ENCODE measurements at regions not wholly inside any gene's neighbourhood (a gene's known extent, or its start where the extent isn't known, plus 50 kb on each side); places are given as distances from the start of the nearest gene placed in this dataset.

GRCh38 chr15:96415513-96416217, 85.2 kb downstream of the NR2F2 start:
- DNase-seq (ENCODE audit: low read depth), result no peak

GRCh38 chr15:96416218-96416933, 85.9 kb downstream of the NR2F2 start:
- DNase-seq (ENCODE audit: low read depth), result no peak

- no peak for DNase-seq (ENCODE audit: low read depth)
Measured at GRCh38 chr15:96416934-96417759, 86.6 kb downstream of the NR2F2 start.

GRCh38 chr15:96417760-96418130, 87.2 kb downstream of the NR2F2 start:
- no peak for DNase-seq (ENCODE audit: low read depth)

GRCh38 chr15:96418146-96418545, 87.6 kb downstream of the NR2F2 start:
- DNase-seq (ENCODE audit: low read depth), result no peak

DNA sequence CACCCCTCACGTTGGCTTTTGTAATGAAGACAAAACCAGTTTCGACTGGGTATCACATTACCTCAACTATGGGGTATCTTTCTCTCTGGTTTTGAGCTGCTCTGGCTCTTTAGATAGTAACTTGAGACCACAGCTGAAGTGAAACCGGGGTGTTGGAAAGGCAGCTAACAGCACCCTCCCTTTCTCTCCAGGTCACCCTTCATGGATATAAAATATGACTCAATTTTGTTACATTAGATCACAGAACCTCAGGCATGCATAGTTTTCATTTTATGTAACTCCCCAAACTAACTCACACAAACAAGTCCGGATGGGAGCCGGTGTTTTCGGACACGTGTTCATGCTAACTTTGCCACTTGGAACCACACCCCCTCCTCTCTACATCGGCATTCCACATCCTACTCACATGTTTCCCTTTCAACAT, 90.7 kb downstream of the NR2F2 start:
- peak; percentile 3 for DNase-seq (ENCODE audit: low read depth)

GRCh38 chr15:96422125-96422524, 91.6 kb downstream of the NR2F2 start:
- no peak for DNase-seq (ENCODE audit: low read depth)

GRCh38 chr15:96424674-96425073, 94.2 kb downstream of the NR2F2 start:
- DNase-seq (ENCODE audit: low read depth), result no peak

- peak; percentile 81 for DNase-seq (ENCODE audit: low read depth)
Measured at GRCh38 chr15:96428742-96429141, 98.2 kb downstream of the NR2F2 start.

- no peak for DNase-seq (ENCODE audit: low read depth)
Measured at GRCh38 chr15:96431786-96432185, 101.3 kb downstream of the NR2F2 start.

GRCh38 chr15:96435022-96435421, 104.5 kb downstream of the NR2F2 start:
- no peak for DNase-seq (ENCODE audit: low read depth)

GRCh38 chr15:96435841-96436240, 105.3 kb downstream of the NR2F2 start:
- no peak for DNase-seq (ENCODE audit: low read depth)

GRCh38 chr15:96440978-96441377, 110.5 kb downstream of the NR2F2 start:
- no peak for DNase-seq (ENCODE audit: low read depth)

DNA sequence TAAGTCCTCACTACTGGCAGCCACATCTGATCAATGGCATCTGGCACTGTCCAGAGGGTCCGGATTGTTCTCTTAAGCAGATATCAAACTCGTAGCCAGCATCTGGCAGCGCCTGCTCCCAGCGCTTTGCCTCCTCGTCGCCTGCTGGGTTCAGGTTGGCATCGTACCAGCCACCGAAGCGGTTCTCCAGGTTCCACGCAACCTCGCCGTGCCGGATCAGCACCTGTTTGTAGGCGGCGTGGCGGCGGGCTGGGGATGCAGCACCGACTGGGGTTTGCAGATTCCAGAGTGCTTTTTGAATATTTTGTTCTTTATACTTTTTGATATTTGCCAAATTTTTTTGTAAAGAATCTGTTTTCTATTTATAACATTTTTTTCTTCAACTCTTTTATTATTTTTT, 111.6 kb downstream of the NR2F2 start:
- DNase-seq (ENCODE audit: low read depth), result no peak

- DNase-seq (ENCODE audit: low read depth), result no peak
Measured at GRCh38 chr15:96444865-96445264, 114.4 kb downstream of the NR2F2 start.

DNA sequence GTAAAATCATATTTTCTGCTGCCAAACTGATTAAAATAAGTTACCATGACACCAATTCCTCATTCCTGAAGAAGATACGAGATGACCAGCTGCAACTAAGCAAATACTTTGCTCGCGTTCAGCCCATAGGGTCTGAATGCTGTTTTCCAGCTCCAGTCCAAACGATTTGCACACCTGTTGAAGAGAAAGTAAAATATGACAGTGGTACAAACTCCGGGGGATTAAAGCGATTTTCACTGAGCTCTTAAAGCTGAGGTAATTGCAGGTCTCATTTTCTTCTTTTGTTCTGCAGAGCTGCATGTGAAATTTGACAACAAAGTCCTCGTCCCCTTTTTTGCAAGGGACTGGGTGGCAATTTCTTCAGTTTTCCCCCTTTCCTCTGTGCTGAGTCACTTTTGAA, 118.4 kb downstream of the NR2F2 start:
- no peak for DNase-seq (ENCODE audit: low read depth)

GRCh38 chr15:96457841-96458240, 127.3 kb downstream of the NR2F2 start:
- DNase-seq (ENCODE audit: low read depth), result no peak

GRCh38 chr15:96460106-96460505, 129.6 kb downstream of the NR2F2 start:
- DNase-seq (ENCODE audit: low read depth), result no peak

- DNase-seq (ENCODE audit: low read depth), result no peak
Measured at GRCh38 chr15:96462768-96463750, 132.6 kb downstream of the NR2F2 start.

DNA sequence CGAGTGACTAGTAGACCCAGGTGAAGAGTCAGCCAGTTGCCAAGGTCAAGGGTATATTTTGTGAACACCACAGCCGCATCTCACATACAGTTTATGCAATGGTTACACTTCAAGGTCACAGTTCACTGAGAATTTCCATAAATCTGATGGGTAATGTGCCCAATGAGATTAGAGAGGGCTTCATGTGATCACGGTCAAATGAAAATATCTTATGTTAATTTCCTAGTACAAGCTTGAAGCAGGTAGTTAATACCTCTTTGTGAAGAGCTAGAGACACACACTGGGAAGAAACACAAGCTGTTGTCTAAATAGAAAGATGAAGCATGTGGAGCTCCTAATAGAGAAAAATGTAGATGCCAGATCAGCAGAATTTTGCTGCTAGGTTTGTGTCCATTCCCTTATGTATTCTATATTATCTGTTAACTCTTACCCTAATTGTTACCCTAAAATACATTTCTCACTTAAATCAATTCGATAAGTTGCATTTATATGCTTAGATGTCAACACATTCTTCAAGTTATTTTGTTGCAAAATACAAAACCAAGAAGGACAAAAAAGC, 136.0 kb downstream of the NR2F2 start:
- DNase-seq (ENCODE audit: low read depth), result no peak

- no peak for DNase-seq (ENCODE audit: low read depth)
Measured at GRCh38 chr15:96468036-96468435, 137.5 kb downstream of the NR2F2 start.

All from GM04504 (cell line).